Nephron progenitor cell (in vitro differentiated cells): ENCODE measurements at regions not wholly inside any gene's neighbourhood (a gene's known extent, or its start where the extent isn't known, plus 50 kb on each side); places are given as distances from the start of the nearest gene placed in this dataset.

ENCODE experiments used
- DNase-seq: peaks from one replicate; pipeline ENCODE4 v3.0.0; 2021
- H3K27ac Mint-ChIP-seq: 2 replicates; pipeline ENCODE4 v1.8.0; 2021; ENCODE audit warnings: mild to moderate bottlenecking, moderate library complexity, mixed read lengths
- H3K27me3 Mint-ChIP-seq: 2 replicates; pipeline ENCODE4 v1.8.0; 2021; ENCODE audit warnings: mild to moderate bottlenecking, low read depth, mixed read lengths; ENCODE audit not compliant: poor library complexity
- H3K36me3 Mint-ChIP-seq: 2 replicates; pipeline ENCODE4 v1.8.0; 2021; ENCODE audit warnings: low read depth, mixed read lengths
- H3K4me1 Mint-ChIP-seq: 2 replicates; pipeline ENCODE4 v1.8.0; 2021; ENCODE audit warnings: mixed read lengths
- H3K4me3 Mint-ChIP-seq: 2 replicates; pipeline ENCODE4 v1.8.0; 2021; ENCODE audit warnings: mild to moderate bottlenecking, moderate library complexity, mixed read lengths
- H3K9me3 Mint-ChIP-seq: 2 replicates; pipeline ENCODE4 v1.8.0; 2021; ENCODE audit warnings: mild to moderate bottlenecking, moderate library complexity, mixed read lengths
- TF ChIP-seq, protein P1 (sequence below): fragments of 200-600 bp; sonication (generic); IDR thresholded peaks from 2 replicates; pipeline ENCODE4 v1.5.0; 2021; ENCODE audit warnings: antibody characterized with exemption

DNA sequence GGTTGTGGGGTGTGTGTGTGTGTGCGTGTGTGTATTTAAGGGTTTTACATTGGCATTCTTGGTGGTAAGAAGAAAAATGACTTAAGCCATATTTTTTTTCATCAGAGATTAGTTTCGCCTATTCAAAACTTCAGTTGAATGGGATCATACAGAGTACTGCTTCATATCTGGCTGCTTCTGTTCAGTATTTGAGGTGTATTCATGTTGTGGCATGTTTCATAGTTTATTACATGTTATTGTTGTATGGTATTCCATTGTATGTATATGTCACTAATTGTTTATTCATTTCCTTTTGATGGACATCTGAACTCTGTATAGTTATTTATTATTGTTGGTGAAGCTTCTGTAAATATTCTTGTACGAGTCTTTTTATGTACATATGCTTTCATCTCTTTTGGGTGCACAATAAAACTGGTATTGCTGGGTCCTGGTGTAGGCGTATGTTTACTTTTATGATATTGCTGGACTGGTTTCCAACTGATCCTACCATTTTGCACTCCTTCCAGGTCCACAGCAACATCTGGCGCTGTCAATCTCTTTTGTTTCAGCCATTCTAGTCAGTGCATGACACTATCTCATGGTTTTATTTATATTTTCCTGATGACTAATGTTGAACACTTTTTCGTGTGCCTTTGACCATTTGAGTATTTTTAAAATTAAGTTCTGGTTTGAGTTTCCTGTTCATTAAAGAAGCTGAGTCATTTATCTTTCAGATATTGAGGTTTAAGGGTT is 77.4 kb upstream of the MAF start:
- DNase-seq = no peak
- TF ChIP-seq, protein P1, sequence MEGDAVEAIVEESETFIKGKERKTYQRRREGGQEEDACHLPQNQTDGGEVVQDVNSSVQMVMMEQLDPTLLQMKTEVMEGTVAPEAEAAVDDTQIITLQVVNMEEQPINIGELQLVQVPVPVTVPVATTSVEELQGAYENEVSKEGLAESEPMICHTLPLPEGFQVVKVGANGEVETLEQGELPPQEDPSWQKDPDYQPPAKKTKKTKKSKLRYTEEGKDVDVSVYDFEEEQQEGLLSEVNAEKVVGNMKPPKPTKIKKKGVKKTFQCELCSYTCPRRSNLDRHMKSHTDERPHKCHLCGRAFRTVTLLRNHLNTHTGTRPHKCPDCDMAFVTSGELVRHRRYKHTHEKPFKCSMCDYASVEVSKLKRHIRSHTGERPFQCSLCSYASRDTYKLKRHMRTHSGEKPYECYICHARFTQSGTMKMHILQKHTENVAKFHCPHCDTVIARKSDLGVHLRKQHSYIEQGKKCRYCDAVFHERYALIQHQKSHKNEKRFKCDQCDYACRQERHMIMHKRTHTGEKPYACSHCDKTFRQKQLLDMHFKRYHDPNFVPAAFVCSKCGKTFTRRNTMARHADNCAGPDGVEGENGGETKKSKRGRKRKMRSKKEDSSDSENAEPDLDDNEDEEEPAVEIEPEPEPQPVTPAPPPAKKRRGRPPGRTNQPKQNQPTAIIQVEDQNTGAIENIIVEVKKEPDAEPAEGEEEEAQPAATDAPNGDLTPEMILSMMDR = no peak
- Mint-ChIP-seq H3K27ac (no peak overlapping the region), H3K9me3 (peaks cover 4% of the 10 kb centered on the region), H3K27me3 (no peaks in the 10 kb centered on the region), H3K36me3 (no peaks in the 10 kb centered on the region), H3K4me1 (no peaks in the 10 kb centered on the region), H3K4me3 (no peak overlapping the region)

DNA sequence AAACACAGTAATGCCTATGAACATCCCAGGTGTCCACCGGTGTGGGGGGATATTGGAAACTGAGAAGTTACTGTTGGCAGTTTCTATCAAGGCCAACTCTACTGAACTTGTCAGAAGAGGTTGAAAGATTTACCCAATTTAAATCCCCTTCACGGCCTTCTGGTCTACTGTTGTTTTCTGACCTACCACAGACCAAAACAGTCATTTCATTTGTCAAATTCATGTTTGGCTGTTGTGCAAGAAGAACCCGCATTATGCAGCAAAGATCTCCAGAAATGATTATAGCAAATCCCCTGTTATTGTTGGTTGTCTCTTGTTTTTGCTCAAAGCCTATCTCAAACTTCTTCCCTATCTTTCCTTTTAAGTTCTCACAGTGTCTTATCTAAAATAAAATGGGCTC is 73.1 kb upstream of the MAF start:
- Mint-ChIP-seq H3K27ac (no peak overlapping the region), H3K4me3 (no peak overlapping the region), H3K36me3 (peaks cover 10% of the 10 kb centered on the region), H3K4me1 (no peaks in the 10 kb centered on the region), H3K9me3 (peaks cover 29% of the 10 kb centered on the region), H3K27me3 (no peaks in the 10 kb centered on the region)
- TF ChIP-seq, protein P1 = no peak
- no peak for DNase-seq

DNA sequence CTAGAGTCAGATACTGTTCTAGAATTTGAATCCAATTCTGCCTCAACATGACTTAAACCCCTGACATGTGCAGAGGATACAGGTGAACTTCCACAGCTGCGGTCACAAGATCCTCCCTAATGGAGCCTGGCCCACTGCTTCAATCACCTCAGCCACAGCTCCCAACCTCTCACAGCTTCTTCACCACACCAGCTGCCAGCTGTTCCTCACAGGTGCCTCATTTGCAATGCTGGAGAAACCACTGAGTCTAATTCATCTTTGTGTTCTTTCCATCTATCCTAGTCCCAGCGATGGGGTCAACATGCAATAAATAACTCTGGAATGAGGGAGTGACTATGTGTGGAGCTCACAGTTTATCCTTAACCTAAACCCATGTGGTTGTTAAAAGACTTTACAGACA is 72.0 kb upstream of the MAF start:
- H3K9me3 Mint-ChIP-seq = peaks cover 32% of the 10 kb centered on the region
- no peak overlapping the region for H3K27ac Mint-ChIP-seq
- no peak for DNase-seq
- H3K36me3 Mint-ChIP-seq = peaks cover 10% of the 10 kb centered on the region
- TF ChIP-seq, protein P1 = no peak
- H3K4me3 Mint-ChIP-seq = no peak overlapping the region
- H3K27me3 Mint-ChIP-seq = no peaks in the 10 kb centered on the region
- H3K4me1 Mint-ChIP-seq = no peaks in the 10 kb centered on the region

DNA sequence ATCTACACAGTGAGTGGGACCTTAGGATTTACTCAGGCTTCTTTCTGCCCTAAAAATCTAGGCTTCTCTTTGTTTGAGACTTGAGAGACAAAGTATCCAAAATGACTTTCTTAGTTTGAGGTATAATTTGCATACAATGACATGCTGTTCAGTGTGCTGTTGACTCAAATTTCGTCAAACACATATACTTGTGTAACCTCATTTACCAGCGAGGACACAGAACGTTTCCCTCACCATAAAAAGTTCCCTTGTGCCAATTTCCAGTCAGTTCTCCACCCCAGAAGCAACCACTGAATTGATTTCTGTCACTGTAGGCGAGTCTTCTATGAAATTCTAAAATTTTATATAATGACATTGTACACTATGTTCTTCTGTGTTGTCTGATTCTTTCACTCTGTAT is 68.0 kb upstream of the MAF start:
- H3K4me3 Mint-ChIP-seq = no peak overlapping the region
- H3K27me3 Mint-ChIP-seq = no peaks in the 10 kb centered on the region
- peaks cover 4% of the 10 kb centered on the region for H3K4me1 Mint-ChIP-seq
- H3K9me3 Mint-ChIP-seq = peaks cover 36% of the 10 kb centered on the region
- DNase-seq = no peak
- H3K36me3 Mint-ChIP-seq = peaks cover 10% of the 10 kb centered on the region
- TF ChIP-seq, protein P1 = no peak
- no peak overlapping the region for H3K27ac Mint-ChIP-seq

DNA sequence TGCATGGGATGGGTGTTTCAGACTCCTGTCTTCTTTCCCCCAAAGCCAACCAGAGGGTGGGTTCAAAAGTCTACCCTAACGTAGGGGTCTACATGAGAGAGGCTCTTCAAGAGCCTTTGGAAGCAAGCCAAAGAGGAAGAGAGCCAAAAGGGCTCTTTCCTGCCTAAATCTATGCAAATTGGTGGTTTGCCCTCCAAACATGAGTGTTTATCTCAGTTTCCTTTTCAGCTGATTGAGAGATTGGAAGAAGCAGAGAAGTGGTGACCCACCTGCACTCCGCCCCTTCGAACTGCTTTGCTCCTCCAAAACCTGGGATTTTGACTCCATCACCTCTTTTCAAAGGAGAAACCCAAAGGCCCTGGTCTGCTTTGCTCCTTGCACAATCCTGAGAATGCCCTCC is 65.4 kb upstream of the MAF start:
- Mint-ChIP-seq H3K4me3 (no peak overlapping the region), H3K9me3 (peaks cover 43% of the 10 kb centered on the region), H3K4me1 (peaks cover 4% of the 10 kb centered on the region), H3K27me3 (no peaks in the 10 kb centered on the region), H3K27ac (no peak overlapping the region), H3K36me3 (peaks cover 18% of the 10 kb centered on the region)
- TF ChIP-seq, protein P1 = no peak
- no peak for DNase-seq

DNA sequence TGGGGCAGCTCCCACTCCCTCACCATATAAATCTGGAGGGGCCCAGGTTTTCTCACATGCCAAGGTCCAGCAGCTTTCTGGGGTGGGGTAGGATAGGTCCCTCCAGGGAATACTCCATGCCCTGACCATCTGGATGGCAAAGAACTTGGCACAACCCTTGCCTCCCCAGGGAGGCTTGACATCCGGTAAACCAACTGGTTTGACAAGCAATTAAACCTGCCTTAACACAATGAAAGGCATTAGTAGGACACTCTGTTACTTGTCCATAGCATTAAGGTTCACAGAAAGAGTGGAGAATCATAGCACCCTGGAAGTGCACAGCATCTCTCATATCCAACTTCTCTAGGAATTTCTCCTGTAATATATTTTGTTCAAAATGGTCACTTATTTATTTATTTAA is 63.9 kb upstream of the MAF start:
- no peak for DNase-seq
- H3K27ac Mint-ChIP-seq = no peak overlapping the region
- peaks cover 4% of the 10 kb centered on the region for H3K4me1 Mint-ChIP-seq
- peaks cover 22% of the 10 kb centered on the region for H3K36me3 Mint-ChIP-seq
- TF ChIP-seq, protein P1 = no peak
- H3K4me3 Mint-ChIP-seq = no peak overlapping the region
- no peaks in the 10 kb centered on the region for H3K27me3 Mint-ChIP-seq
- peaks cover 35% of the 10 kb centered on the region for H3K9me3 Mint-ChIP-seq
